Activated T-helper 1 cell treated with Interleukin-2 at 50 U/mL for 16 hours (primary cell): ENCODE measurements at regions not wholly inside any gene's neighbourhood (a gene's known extent, or its start where the extent isn't known, plus 50 kb on each side); places are given as distances from the start of the nearest gene placed in this dataset.

ENCODE experiments used
- DNase-seq: peaks from one replicate; pipeline ENCODE4 v3.0.0-alpha.2; 2020; ENCODE audit warnings: low read depth

- DNase-seq = no peak
Observed at GRCh38 chr11:11077898-11078297, 220.0 kb upstream of the ZBED5 start.

GRCh38 chr11:11076879-11077278, 219.0 kb upstream of the ZBED5 start:
- no peak for DNase-seq

GRCh38 chr11:11076276-11076675, 218.4 kb upstream of the ZBED5 start:
- DNase-seq = no peak

- DNase-seq = no peak
Observed at GRCh38 chr11:11075515-11076171, 217.8 kb upstream of the ZBED5 start.

GRCh38 chr11:11074686-11075335, 217.0 kb upstream of the ZBED5 start:
- DNase-seq = no peak

GRCh38 chr11:11073996-11074395, 216.1 kb upstream of the ZBED5 start:
- DNase-seq = no peak

GRCh38 chr11:11072067-11072466, 214.2 kb upstream of the ZBED5 start:
- no peak for DNase-seq

GRCh38 chr11:11071486-11071885, 213.6 kb upstream of the ZBED5 start:
- DNase-seq = no peak

GRCh38 chr11:11070976-11071375, 213.1 kb upstream of the ZBED5 start:
- no peak for DNase-seq

GRCh38 chr11:11069841-11070835, 212.3 kb upstream of the ZBED5 start:
- DNase-seq = no peak

GRCh38 chr11:11068113-11068512, 210.3 kb upstream of the ZBED5 start:
- no peak for DNase-seq

- DNase-seq = no peak
Observed at GRCh38 chr11:11065396-11065795, 207.5 kb upstream of the ZBED5 start.

- no peak for DNase-seq
Observed at GRCh38 chr11:11057472-11057854, 199.6 kb upstream of the ZBED5 start.

GRCh38 chr11:11056749-11057471, 199.1 kb upstream of the ZBED5 start:
- no peak for DNase-seq

- no peak for DNase-seq
Observed at GRCh38 chr11:11056316-11056715, 198.5 kb upstream of the ZBED5 start.

GRCh38 chr11:11047851-11048610, 190.2 kb upstream of the ZBED5 start:
- no peak for DNase-seq

- DNase-seq = no peak
Observed at GRCh38 chr11:11046781-11047180, 188.9 kb upstream of the ZBED5 start.

- no peak for DNase-seq
Observed at GRCh38 chr11:11045156-11045930, 187.5 kb upstream of the ZBED5 start.

GRCh38 chr11:11044137-11044855, 186.4 kb upstream of the ZBED5 start:
- no peak for DNase-seq

- no peak for DNase-seq
Observed at GRCh38 chr11:11043721-11044120, 185.9 kb upstream of the ZBED5 start.
